ENCODE measurements at regions not wholly inside any gene's neighbourhood (a gene's known extent, or its start where the extent isn't known, plus 50 kb on each side); places are given as distances from the start of the nearest gene placed in this dataset.
A peak's percentile ranks its signal among the peaks of the same experiment; 100 is the strongest.

GRCh38 chr18:78519394-78520062 lies 460.1 kb upstream of the SALL3 start:
- DNase-seq = peak in 1 of 2 experiments; percentile 27

- no peak for DNase-seq
Measured at GRCh38 chr18:78521136-78521535, 458.5 kb upstream of the SALL3 start.

GRCh38 chr18:78521744-78522143 lies 457.9 kb upstream of the SALL3 start:
- DNase-seq = no peak

- DNase-seq = no peak
Measured at GRCh38 chr18:78522507-78522906, 457.1 kb upstream of the SALL3 start.

- DNase-seq = no peak
Measured at GRCh38 chr18:78523850-78524249, 455.8 kb upstream of the SALL3 start.

- no peak for DNase-seq
Measured at GRCh38 chr18:78525366-78526111, 454.1 kb upstream of the SALL3 start.

- no peak for DNase-seq
Measured at GRCh38 chr18:78526275-78526674, 453.3 kb upstream of the SALL3 start.

- no peak for DNase-seq
Measured at GRCh38 chr18:78526923-78527711, 452.5 kb upstream of the SALL3 start.

GRCh38 chr18:78527984-78528383 lies 451.6 kb upstream of the SALL3 start:
- no peak for DNase-seq

GRCh38 chr18:78528411-78529258 lies 451.0 kb upstream of the SALL3 start:
- DNase-seq = peak; percentile 28 to 67

GRCh38 chr18:78531637-78532036 lies 448.0 kb upstream of the SALL3 start:
- no peak for DNase-seq

GRCh38 chr18:78538669-78539440 lies 440.8 kb upstream of the SALL3 start:
- DNase-seq = no peak

GRCh38 chr18:78540636-78541529 lies 438.7 kb upstream of the SALL3 start:
- no peak for DNase-seq

GRCh38 chr18:78542204-78542603 lies 437.4 kb upstream of the SALL3 start:
- DNase-seq = no peak

- no peak for DNase-seq
Measured at GRCh38 chr18:78543201-78543725, 436.4 kb upstream of the SALL3 start.

- no peak for DNase-seq
Measured at GRCh38 chr18:78546281-78546680, 433.3 kb upstream of the SALL3 start.

GRCh38 chr18:78547817-78548216 lies 431.8 kb upstream of the SALL3 start:
- DNase-seq = no peak

GRCh38 chr18:78548261-78549058 lies 431.2 kb upstream of the SALL3 start:
- no peak for DNase-seq

- no peak for DNase-seq
Measured at GRCh38 chr18:78549971-78550370, 429.6 kb upstream of the SALL3 start.

Measured in NCI-H524 (cell line).